HUES64 (cell line): ENCODE measurements at regions not wholly inside any gene's neighbourhood (a gene's known extent, or its start where the extent isn't known, plus 50 kb on each side); places are given as distances from the start of the nearest gene placed in this dataset.
"Not testable (repeated sequence)": the region's sequence is repeated elsewhere in the genome, so short reads cannot be mapped to it uniquely, and the experiment has no call there.

Experiments
- H3K27ac ChIP-seq: 2 replicates; pipeline ENCODE4 v1.7.0; 2013; ENCODE audit warnings: low read depth, low read length, inconsistent platforms
- H3K27me3 ChIP-seq: 2 replicates; pipeline ENCODE4 v1.6.1; 2013; ENCODE audit warnings: mild to moderate bottlenecking, low read length; ENCODE audit not compliant: insufficient read depth
- H3K36me3 ChIP-seq: 2 replicates; pipeline ENCODE4 v1.6.1; 2013; ENCODE audit warnings: mild to moderate bottlenecking, low read length; ENCODE audit not compliant: insufficient read depth
- H3K4me1 ChIP-seq: 2 replicates; pipeline ENCODE4 v1.6.1; 2013; ENCODE audit warnings: mild to moderate bottlenecking, low read length, moderate library complexity; ENCODE audit not compliant: insufficient read depth
- H3K4me3 ChIP-seq: 2 replicates; pipeline ENCODE4 v1.5.1; 2013; ENCODE audit warnings: mild to moderate bottlenecking, low read length, moderate library complexity
- H3K9ac ChIP-seq: 2 replicates; pipeline ENCODE4 v1.6.1; 2013; ENCODE audit warnings: mild to moderate bottlenecking, low read depth, low read length
- H3K9me3 ChIP-seq: 2 replicates; pipeline ENCODE4 v1.6.1; 2013; ENCODE audit warnings: low read depth, low read length; ENCODE audit not compliant: insufficient read depth
- WGBS: fragments of 150-250, 120-280 bp; methylation state at CpG from one replicate; pipeline ENCODE4 v1.1.7; 2013; ENCODE audit warnings: missing lambda C conversion rate; 5-methylcytosine and 5-hydroxymethylcytosine counted together

GRCh38 chrX:150125045-150125444 lies 186.8 kb upstream of the EOLA2 start:
- not testable (repeated sequence) for H3K27me3 ChIP-seq, H3K9ac ChIP-seq, H3K36me3 ChIP-seq, H3K27ac ChIP-seq, H3K4me3 ChIP-seq, H3K9me3 ChIP-seq, H3K4me1 ChIP-seq
- no CpG with 5 or more reads among the region's 2 CpGs for WGBS

DNA sequence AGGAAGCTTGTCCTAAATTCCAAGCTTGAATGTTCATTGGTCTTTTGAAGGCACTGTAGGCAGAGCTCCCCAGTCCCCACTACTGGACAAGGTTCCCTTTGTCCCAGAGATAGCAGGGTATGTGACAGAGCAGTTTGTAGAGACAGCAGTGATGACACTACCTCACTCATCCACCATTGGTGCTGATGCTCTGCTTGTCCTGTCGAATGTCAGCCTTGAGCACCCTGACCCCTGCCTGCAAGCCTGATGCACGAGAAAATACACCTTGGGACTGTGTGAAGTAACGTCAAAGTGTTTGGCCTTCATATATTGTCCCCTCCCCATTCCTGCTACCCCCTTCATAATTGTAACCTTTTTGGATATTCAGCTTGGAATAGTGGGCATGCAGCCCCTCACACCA lies 188.9 kb upstream of the EOLA2 start:
- no peaks in the 10 kb centered on the region for H3K4me1 ChIP-seq
- H3K9me3 ChIP-seq, result no peaks in the 10 kb centered on the region
- 90% methylated on average over 3 of the region's 3 CpGs for WGBS

GRCh38 chrX:150143721-150144440 lies 205.6 kb upstream of the EOLA2 start:
- 89% methylated on average over 4 of the region's 4 CpGs for WGBS
- Histone ChIP-seq H3K36me3 (no peaks in the 10 kb centered on the region), H3K4me1 (no peaks in the 10 kb centered on the region), H3K9me3 (no peaks in the 10 kb centered on the region), H3K9ac (no peak overlapping the region), H3K27me3 (no peaks in the 10 kb centered on the region), H3K4me3 (no peak overlapping the region), H3K27ac (no peak overlapping the region)

More for the DNA sequence above, 188.9 kb upstream of the EOLA2 start:
- Histone ChIP-seq H3K36me3 (no peaks in the 10 kb centered on the region), H3K27ac (no peak overlapping the region), H3K9ac (no peak overlapping the region), H3K4me3 (no peak overlapping the region), H3K27me3 (no peaks in the 10 kb centered on the region)

DNA sequence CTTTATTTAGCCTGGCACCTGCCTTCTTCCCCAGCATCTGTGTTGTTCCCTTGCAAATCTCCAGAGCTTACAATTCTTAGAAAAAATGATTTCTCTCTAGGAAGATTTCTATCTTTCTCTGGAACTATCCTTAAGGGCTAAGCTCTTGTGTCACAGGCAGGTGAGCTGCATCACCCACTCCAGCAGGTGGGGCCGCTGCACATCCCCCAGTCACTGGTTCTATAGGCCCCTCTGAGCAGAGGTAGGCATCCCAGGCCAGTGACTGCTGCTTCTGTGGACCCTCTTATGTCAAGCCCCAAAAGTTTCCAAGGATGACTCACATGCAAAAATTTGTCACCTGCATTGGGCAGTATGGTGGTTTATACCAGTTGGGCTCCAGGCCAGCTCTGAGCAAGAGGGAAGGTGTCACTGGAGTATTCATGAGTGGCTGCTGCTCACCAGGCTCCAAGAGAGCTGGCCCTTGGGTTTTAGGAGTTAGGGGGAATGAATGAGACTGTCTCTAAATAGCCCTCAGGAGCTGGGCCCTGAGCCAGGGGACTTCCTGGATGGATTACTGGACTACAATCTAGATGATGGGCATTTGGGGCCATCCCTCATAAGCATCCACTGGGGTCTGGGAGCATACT lies 208.1 kb upstream of the EOLA2 start:
- H3K27me3 ChIP-seq, result no peaks in the 10 kb centered on the region
- H3K4me3 ChIP-seq, result no peak overlapping the region
- no peaks in the 10 kb centered on the region for H3K4me1 ChIP-seq
- WGBS, result 100% methylated on average over 1 of the region's 1 CpG
- H3K36me3 ChIP-seq, result no peaks in the 10 kb centered on the region
- H3K9me3 ChIP-seq, result no peaks in the 10 kb centered on the region
- no peak overlapping the region for H3K9ac ChIP-seq
- no peak overlapping the region for H3K27ac ChIP-seq

DNA sequence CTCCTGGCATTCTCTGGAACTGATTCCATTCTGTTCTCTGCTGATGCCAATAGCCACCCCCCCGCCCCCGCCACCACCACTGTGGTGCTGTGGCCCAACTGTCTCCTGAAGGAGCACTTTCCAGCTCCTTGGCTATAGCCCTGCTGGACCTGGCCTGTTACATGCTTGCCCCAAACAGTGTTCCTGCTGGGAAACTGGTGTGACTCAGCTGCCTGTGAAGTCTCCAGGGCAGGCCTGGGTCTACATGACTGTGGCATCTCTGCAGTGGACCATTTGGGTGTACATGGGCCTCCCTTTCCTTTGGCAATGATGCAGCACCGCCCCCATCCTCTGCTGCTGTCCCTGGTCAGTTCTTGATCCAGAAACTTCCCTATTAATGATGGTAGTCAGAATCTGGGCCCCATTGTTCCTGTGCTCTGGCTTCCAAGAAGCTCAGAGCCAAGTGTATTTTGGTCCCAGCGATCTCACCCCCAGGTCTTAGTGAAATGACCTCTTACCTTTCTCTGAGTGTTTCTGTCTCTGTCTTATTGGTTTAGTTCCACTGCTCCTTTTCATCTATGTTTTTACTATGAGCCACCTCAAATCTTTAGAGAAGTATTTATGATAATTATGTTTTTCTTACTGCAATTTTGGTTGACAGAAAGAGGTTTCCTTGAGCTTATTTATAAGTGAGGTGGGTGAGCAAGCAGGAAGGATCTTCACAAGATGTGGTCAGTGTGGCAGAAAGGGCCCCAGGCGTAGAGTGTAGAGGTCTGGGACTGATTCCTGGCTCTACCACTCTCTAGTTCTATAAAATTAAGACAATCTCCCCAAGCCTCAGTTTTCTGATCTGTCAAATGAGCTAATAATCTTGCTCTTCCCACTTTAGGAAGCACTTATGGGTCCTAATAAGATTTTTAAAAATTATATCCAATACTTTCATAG lies 210.7 kb upstream of the EOLA2 start:
- H3K27me3 ChIP-seq, result no peaks in the 10 kb centered on the region
- no peaks in the 10 kb centered on the region for H3K36me3 ChIP-seq
- H3K9me3 ChIP-seq, result no peaks in the 10 kb centered on the region
- H3K27ac ChIP-seq, result no peak overlapping the region
- no peak overlapping the region for H3K9ac ChIP-seq
- no peaks in the 10 kb centered on the region for H3K4me1 ChIP-seq
- no peak overlapping the region for H3K4me3 ChIP-seq
- WGBS, result 76% methylated on average over 5 of the region's 5 CpGs

DNA sequence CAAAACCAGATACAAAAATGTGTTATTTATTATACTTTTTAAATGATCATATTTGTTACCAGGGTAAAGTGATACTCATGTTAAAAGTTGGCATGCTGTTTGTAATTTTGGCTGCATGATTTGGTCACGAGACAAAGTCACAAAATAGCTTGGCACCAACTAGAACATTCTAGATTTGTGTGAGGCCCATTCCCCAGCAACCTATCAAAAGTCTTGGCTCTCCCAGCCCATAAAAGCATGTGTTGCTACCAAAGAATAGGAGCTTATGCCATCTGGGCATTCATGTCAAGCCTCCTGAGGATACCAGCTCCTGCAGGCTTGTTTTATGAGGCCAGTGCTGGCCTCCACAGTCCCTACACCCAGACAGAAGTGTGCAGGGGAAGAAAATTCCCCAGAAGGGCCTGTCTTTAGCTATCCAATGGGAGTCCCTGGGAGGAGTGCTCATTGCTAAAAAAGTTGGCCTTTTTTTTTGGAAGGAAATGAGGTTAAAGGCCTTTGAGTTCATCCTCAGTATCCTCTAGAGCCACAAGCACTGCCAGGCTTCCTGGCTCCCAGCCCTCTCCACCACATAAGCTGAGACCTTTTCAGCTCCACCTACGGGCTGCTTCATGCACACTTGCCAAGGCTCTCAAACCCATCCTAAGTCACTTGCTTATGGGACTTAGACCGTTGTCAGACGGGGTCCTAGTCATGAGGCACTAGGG lies 211.9 kb upstream of the EOLA2 start:
- Histone ChIP-seq H3K27me3 (no peaks in the 10 kb centered on the region), H3K9ac (no peak overlapping the region), H3K9me3 (no peaks in the 10 kb centered on the region), H3K4me3 (no peak overlapping the region), H3K4me1 (no peaks in the 10 kb centered on the region), H3K36me3 (no peaks in the 10 kb centered on the region), H3K27ac (no peak overlapping the region)
- WGBS, result 91% methylated on average over 4 of the region's 4 CpGs

GRCh38 chrX:150150780-150151125 lies 212.4 kb upstream of the MAMLD1 start:
- Histone ChIP-seq H3K36me3 (no peaks in the 10 kb centered on the region), H3K27ac (no peak overlapping the region)

DNA sequence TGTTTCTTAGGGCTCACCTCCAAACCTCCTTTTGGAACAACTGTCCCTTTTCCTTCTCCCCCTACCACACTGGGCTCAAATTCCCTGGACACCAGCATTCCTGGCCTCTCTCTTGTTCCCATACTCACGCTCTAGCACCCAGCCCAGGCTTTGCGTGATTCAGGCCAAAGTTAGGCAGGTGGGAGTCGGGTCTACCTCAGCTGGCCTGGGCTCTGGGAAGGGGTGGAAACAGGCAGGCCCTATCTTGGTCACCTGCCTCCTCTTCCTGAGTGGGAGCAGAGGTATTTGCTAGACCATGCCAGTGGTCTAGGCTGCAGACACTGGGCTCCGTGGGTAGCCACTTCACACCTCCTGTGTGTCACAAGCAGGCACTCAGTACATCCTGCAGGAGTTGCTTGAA lies 211.1 kb upstream of the MAMLD1 start:
- H3K4me1 ChIP-seq, result no peaks in the 10 kb centered on the region
- H3K36me3 ChIP-seq, result no peaks in the 10 kb centered on the region
- H3K9me3 ChIP-seq, result no peaks in the 10 kb centered on the region
- WGBS, result 89% methylated on average over 4 of the region's 4 CpGs
- no peak overlapping the region for H3K27ac ChIP-seq
- H3K4me3 ChIP-seq, result no peak overlapping the region
- H3K9ac ChIP-seq, result no peak overlapping the region
- no peaks in the 10 kb centered on the region for H3K27me3 ChIP-seq

More at GRCh38 chrX:150150780-150151125, 212.4 kb upstream of the MAMLD1 start:
- no peaks in the 10 kb centered on the region for H3K27me3 ChIP-seq
- 93% methylated on average over 2 of the region's 2 CpGs for whole genome bisulfite sequencing
- H3K9ac ChIP-seq, result no peak overlapping the region
- H3K4me1 ChIP-seq, result no peaks in the 10 kb centered on the region
- H3K4me3 ChIP-seq, result no peak overlapping the region
- no peaks in the 10 kb centered on the region for H3K9me3 ChIP-seq

- WGBS, result 100% methylated on average over 2 of the region's 2 CpGs
- Histone ChIP-seq H3K27ac (no peak overlapping the region), H3K4me3 (no peak overlapping the region), H3K9ac (no peak overlapping the region), H3K9me3 (no peaks in the 10 kb centered on the region), H3K36me3 (no peaks in the 10 kb centered on the region), H3K27me3 (no peaks in the 10 kb centered on the region), H3K4me1 (no peaks in the 10 kb centered on the region)
These were observed 210.6 kb upstream of the MAMLD1 start for GRCh38 chrX:150152546-150152945.

- 94% methylated on average over 5 of the region's 5 CpGs for WGBS
- no peaks in the 10 kb centered on the region for H3K4me1 ChIP-seq
- H3K27ac ChIP-seq, result no peak overlapping the region
- H3K4me3 ChIP-seq, result no peak overlapping the region
- H3K9me3 ChIP-seq, result no peaks in the 10 kb centered on the region
- no peaks in the 10 kb centered on the region for H3K27me3 ChIP-seq
- no peaks in the 10 kb centered on the region for H3K36me3 ChIP-seq
- H3K9ac ChIP-seq, result no peak overlapping the region
These were observed 207.6 kb upstream of the MAMLD1 start for GRCh38 chrX:150155436-150156035.
